Muscle layer of colon (tissue), 2 donors: ENCODE measurements at regions not wholly inside any gene's neighbourhood (a gene's known extent, or its start where the extent isn't known, plus 50 kb on each side); places are given as distances from the start of the nearest gene placed in this dataset.
"Not testable (repeated sequence)": the region's sequence is repeated elsewhere in the genome, so short reads cannot be mapped to it uniquely, and the experiment has no call there.

ENCODE experiments used
- H3K27ac ChIP-seq: one replicate; pipeline ENCODE4 v1.7.0; 2013; ENCODE audit warnings: low read depth, mild to moderate bottlenecking, low read length, moderate library complexity
- H3K27me3 ChIP-seq, 2 donors: one replicate each; pipeline ENCODE4 v1.7.0; 2013; ENCODE audit warnings: low read length in 2 of 2, mild to moderate bottlenecking in 2 of 2; ENCODE audit not compliant: insufficient read depth in 2 of 2, control insufficient read depth in 1 of 2
- H3K36me3 ChIP-seq: one replicate; pipeline ENCODE4 v1.7.0; 2013; ENCODE audit warnings: mild to moderate bottlenecking, low read length; ENCODE audit not compliant: insufficient read depth
- H3K4me1 ChIP-seq: one replicate; pipeline ENCODE4 v1.7.0; 2013; ENCODE audit warnings: mild to moderate bottlenecking, low read length; ENCODE audit not compliant: insufficient read depth
- H3K4me3 ChIP-seq, 2 donors: one replicate each; pipeline ENCODE4 v1.7.0; 2013; ENCODE audit warnings: low read length in 2 of 2, low read depth in 1 of 2, mild to moderate bottlenecking in 1 of 2, moderate library complexity in 1 of 2
- H3K9ac ChIP-seq: one replicate; pipeline ENCODE4 v1.7.0; 2013; ENCODE audit warnings: low read length
- H3K9me3 ChIP-seq: one replicate; pipeline ENCODE4 v1.7.0; 2013; ENCODE audit warnings: mild to moderate bottlenecking, low read length
- donor health status: abdominal sarcoma.
- donor health status: Adenocarcinoma of cecum.

- no peaks in the 10 kb centered on the region for H3K36me3 ChIP-seq
- H3K9ac ChIP-seq: no peak overlapping the region
- no peaks in the 10 kb centered on the region for H3K9me3 ChIP-seq
- H3K27me3 ChIP-seq: no peaks in the 10 kb centered on the region
- no peak overlapping the region for H3K4me3 ChIP-seq
- H3K27ac ChIP-seq: no peak overlapping the region
- H3K4me1 ChIP-seq: no peaks in the 10 kb centered on the region
Measured at GRCh38 chr6:47180633-47181032, 129.1 kb downstream of the TNFRSF21 start.

DNA sequence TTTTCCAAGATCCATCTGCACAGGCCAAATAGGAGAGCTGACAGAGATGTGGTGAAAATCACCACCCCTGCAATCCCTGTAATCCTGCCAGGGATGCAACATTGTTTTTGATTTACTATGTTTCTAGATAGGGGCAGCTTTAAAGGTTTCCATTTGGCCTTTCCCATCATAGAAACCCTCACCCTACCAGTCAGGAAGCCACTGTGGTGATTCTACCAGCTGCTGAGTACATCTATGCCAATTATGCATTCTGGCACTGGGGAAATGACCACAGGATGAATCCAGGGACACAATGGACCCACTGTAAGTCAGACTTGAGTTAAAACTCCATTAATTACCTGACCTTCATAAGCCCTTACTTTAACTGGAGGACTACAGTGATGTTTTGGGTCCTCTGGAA is 130.4 kb downstream of the TNFRSF21 start:
- Histone ChIP-seq H3K4me3 (no peak overlapping the region), H3K36me3 (no peaks in the 10 kb centered on the region), H3K9ac (no peak overlapping the region), H3K27me3 (no peaks in the 10 kb centered on the region), H3K9me3 (no peaks in the 10 kb centered on the region), H3K4me1 (no peaks in the 10 kb centered on the region), H3K27ac (no peak overlapping the region)

DNA sequence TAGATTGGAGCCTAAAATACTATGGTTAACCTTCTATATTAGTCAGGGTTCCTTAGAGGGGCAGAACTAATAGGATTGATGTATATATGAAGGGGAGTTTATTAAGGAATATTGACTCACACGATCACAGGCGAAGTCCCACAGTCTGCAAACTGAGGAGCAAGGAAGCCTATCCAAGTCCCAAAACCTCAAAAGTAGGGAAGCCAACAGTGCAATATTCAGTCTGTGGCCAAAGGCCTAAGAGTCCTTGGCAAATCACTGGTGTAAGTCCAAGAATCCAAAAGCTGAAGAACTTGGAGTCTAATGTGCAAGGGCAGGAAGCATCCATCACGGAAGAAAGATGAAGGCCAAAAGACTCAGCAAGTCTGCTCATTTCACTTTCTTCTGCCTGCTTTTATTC is 133.5 kb upstream of the ADGRF1 start:
- Histone ChIP-seq H3K4me3 (no peak overlapping the region), H3K4me1 (no peaks in the 10 kb centered on the region), H3K36me3 (no peaks in the 10 kb centered on the region)

DNA sequence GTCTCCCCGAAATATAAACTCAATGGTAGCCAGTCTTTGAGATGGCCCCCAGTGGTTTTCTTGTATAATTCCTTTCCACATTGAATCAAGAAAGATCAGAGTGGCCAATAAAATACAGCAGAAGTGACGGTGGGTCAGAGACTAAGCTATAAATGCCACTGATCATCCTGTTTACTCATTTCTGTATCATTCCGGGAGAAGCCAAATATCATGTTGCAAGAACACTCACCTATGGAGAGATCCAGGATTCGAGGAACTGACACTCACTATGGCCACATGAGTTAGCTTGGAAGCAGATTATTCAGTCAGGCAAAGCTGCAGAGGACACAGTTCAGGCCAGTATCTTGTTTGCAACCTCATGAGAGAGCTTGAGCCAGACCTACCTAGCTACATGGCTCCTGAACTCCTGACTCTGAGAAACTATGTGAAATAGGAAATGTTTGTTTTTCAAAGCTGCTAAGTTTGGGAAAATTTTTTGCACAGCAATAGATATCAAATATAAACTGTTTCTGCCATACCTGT is 132.4 kb upstream of the ADGRF1 start:
- Histone ChIP-seq H3K27me3 (no peaks in the 10 kb centered on the region), H3K9ac (no peak overlapping the region), H3K4me1 (no peaks in the 10 kb centered on the region), H3K4me3 (no peak overlapping the region), H3K27ac (no peak overlapping the region), H3K36me3 (no peaks in the 10 kb centered on the region), H3K9me3 (no peaks in the 10 kb centered on the region)

More for the DNA sequence above, 133.5 kb upstream of the ADGRF1 start:
- Histone ChIP-seq H3K27ac (no peak overlapping the region), H3K27me3 (no peaks in the 10 kb centered on the region), H3K9ac (no peak overlapping the region), H3K9me3 (no peaks in the 10 kb centered on the region)

DNA sequence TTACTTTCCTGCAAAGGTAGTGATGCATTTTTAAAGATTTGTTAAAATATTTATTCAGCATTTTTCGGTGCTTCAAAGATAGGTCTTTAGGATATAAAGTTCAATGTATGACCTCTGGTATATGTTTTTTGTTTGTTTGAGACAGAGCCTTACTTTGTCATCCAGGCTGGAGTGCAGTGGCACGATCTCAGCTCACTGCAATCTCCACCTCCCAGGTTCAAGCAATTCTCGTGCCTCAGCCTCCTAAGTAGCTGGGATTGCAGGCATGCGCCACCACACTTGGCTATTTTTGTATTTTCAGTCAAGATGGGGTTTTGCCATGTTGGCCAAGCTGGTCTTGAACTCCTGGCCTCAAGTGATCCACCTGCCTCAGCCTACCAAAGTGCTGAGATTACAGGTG is 131.9 kb upstream of the ADGRF1 start:
- H3K36me3 ChIP-seq, H3K4me1 ChIP-seq, H3K27me3 ChIP-seq, H3K9me3 ChIP-seq, H3K9ac ChIP-seq, H3K27ac ChIP-seq, H3K4me3 ChIP-seq: not testable (repeated sequence)

GRCh38 chr6:47173145-47173544 is 131.0 kb upstream of the ADGRF1 start:
- H3K9ac ChIP-seq, H3K4me3 ChIP-seq, H3K27me3 ChIP-seq, H3K4me1 ChIP-seq, H3K27ac ChIP-seq, H3K36me3 ChIP-seq, H3K9me3 ChIP-seq: not testable (repeated sequence)

DNA sequence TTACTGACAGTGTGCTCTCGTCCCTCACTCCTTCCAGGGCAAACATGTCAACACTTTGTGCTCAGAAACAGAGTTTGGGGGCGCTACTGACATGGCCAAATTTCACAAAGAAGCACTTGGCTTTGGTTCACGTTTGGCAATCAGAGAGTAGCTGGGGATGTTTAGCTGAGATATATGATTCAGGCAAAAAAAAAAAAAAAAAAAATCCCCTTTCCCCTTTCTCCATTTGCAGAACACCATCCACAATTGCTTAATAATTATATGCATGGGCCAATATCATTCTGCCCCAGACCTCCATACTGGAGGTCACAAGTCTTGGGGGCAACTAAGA is 128.4 kb upstream of the ADGRF1 start:
- no peak overlapping the region for H3K4me3 ChIP-seq
- no peaks in the 10 kb centered on the region for H3K27me3 ChIP-seq
- no peaks in the 10 kb centered on the region for H3K36me3 ChIP-seq
- no peaks in the 10 kb centered on the region for H3K4me1 ChIP-seq
- no peak overlapping the region for H3K9ac ChIP-seq
- no peaks in the 10 kb centered on the region for H3K9me3 ChIP-seq
- H3K27ac ChIP-seq: no peak overlapping the region

DNA sequence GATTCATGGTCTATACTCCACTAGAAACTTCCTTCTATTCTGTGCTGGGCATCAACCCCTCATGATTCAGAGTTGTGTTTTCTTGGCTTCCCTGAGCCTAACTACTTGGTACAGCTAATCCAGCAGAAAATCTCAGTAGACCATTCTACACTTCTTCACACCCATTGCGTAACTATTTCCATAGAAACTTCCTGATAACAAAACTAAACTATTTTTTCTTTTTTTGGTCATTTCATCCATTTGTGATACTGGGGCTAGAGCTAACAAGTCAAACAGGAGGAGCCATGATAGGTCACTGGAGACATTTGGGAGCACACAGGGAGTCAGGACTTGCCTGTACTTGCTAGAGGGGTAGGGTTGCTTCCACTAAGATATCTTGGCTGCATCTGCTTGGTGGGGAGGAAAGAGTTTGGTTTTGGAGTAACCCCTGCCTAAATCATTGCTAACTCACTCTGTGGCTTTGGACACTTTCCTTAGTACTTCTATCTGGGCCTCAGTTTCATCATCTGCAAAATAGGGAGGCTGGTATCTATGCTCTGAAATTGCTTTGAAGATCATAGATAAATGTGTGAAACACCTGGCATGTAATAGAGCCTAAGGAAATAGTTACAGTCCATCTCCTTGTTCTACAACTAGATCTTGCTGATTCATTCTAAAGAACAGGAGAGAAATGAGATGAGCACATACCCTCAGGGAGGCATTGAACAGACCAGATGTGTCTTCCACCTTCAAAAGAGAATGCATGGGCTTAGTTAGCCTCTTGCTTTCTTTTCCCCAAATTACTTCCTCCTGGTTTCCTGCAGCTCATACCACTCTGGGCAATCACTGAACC is 127.9 kb upstream of the ADGRF1 start:
- Histone ChIP-seq H3K27ac (no peak overlapping the region), H3K36me3 (no peaks in the 10 kb centered on the region), H3K4me1 (no peaks in the 10 kb centered on the region), H3K4me3 (no peak overlapping the region), H3K27me3 (no peaks in the 10 kb centered on the region), H3K9me3 (no peaks in the 10 kb centered on the region), H3K9ac (no peak overlapping the region)

DNA sequence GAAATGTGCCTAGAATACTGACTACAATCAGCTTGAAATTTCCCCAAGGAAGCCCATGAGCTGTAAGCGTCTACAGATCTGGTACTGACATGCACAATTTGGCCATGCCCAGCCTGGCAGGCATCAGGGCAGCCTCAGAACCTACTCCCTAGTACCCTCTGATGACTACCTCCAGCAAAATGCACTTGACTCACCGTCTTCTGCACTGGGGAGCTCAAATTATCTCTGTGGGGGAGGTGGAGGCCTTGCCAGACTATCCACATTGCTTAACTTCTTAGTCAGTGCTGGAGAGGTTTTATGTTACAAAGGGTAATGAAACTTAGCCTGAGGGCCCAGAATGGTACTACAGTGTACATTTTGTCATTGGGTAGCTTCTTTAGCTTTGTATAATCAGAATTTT is 126.0 kb upstream of the ADGRF1 start:
- no peaks in the 10 kb centered on the region for H3K36me3 ChIP-seq
- H3K4me1 ChIP-seq: peaks cover 7% of the 10 kb centered on the region
- H3K4me3 ChIP-seq: no peak overlapping the region
- no peaks in the 10 kb centered on the region for H3K27me3 ChIP-seq
- H3K9ac ChIP-seq: no peak overlapping the region
- H3K9me3 ChIP-seq: no peaks in the 10 kb centered on the region
- no peak overlapping the region for H3K27ac ChIP-seq

DNA sequence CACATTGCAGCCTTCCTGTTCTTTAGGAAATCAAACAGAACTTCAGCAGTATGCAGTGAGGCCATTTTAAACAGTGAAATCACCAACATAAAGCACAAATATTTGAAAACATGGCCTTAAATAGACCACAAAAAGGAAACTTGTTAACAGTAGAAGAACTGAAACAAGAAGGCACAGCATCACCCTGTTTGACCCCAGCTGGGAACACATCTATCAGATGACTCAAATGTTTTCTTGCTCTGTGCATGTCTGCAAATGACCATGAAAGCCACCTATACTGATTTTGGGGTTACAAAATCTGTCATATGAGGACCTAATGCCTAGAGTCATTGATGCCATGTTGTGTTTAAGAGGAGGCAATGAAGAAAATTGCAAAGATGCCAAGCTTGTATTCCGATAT is 123.8 kb upstream of the ADGRF1 start:
- Histone ChIP-seq H3K4me1 (peaks cover 11% of the 10 kb centered on the region), H3K27ac (no peak overlapping the region), H3K9ac (no peak overlapping the region)

DNA sequence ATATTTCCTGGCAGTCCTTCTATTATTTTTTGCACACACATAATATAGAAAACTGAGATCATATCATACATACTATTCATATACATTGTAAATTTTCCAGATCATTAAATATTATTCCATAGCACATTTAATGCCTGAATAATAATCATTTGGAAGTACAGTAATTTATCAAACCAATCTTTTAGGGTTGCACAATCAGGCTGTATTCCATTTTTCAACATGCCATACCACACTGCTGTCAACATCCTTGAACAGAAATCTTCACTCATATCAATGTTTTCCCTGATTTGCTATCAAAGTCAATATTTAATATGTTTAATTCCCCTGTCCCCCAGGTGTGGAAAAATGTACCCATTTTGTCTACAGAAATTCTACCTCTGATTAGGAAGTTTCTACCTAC is 122.7 kb upstream of the ADGRF1 start:
- Histone ChIP-seq H3K36me3 (no peaks in the 10 kb centered on the region), H3K4me1 (peaks cover 11% of the 10 kb centered on the region), H3K9ac (no peak overlapping the region), H3K27me3 (no peaks in the 10 kb centered on the region), H3K9me3 (no peaks in the 10 kb centered on the region), H3K27ac (no peak overlapping the region), H3K4me3 (no peak overlapping the region)

More for the DNA sequence above, 123.8 kb upstream of the ADGRF1 start:
- Histone ChIP-seq H3K9me3 (no peaks in the 10 kb centered on the region), H3K27me3 (no peaks in the 10 kb centered on the region), H3K4me3 (no peak overlapping the region), H3K36me3 (no peaks in the 10 kb centered on the region)

DNA sequence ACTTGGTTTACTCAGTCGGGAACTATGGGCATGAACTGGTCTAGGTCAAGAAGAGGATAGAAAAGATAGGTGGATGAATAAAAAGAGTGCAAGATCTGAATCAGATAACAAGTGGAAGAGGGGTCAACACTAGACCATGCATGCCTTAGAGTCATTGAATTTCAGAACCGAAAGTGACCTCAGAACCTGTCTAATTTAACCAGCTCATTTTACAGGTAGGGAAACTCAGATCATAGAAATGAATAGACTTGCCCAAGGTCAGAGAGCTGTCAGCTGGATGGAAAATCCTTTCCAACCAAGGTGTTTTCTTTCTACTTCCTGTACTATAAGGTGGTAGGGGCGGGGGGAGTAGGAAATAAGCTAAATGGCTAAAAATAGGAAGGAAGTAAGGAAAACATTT is 121.4 kb upstream of the ADGRF1 start:
- no peaks in the 10 kb centered on the region for H3K27me3 ChIP-seq
- no peak overlapping the region for H3K4me3 ChIP-seq
- H3K27ac ChIP-seq: no peak overlapping the region
- H3K9ac ChIP-seq: no peak overlapping the region
- H3K9me3 ChIP-seq: no peaks in the 10 kb centered on the region
- no peaks in the 10 kb centered on the region for H3K36me3 ChIP-seq
- H3K4me1 ChIP-seq: peaks cover 11% of the 10 kb centered on the region
